ENCODE measurements at regions not wholly inside any gene's neighbourhood (a gene's known extent, or its start where the extent isn't known, plus 50 kb on each side); places are given as distances from the start of the nearest gene placed in this dataset.
"Not testable (repeated sequence)": the region's sequence is repeated elsewhere in the genome, so short reads cannot be mapped to it uniquely, and the experiment has no call there.

DNA sequence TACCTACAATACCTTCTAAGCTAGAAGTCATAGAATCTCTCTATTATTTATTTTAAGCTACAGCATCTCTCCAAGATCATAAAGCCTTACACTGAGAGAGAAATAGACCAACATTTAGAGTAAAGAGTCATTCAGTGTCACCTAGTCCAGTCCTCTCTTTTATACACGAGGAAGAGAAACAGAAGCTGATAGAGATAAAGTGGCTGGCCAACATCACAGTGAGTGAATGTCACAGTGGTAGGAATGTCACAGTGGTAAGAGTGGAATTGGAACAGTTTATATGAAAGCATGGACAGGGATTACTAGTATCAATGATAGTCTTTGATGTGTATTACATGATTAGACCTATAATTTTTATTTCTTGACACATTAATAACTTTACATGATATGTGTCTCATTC, 307.8 kb upstream of the NBPF12 start:
- not testable (repeated sequence) for DNase-seq

DNA sequence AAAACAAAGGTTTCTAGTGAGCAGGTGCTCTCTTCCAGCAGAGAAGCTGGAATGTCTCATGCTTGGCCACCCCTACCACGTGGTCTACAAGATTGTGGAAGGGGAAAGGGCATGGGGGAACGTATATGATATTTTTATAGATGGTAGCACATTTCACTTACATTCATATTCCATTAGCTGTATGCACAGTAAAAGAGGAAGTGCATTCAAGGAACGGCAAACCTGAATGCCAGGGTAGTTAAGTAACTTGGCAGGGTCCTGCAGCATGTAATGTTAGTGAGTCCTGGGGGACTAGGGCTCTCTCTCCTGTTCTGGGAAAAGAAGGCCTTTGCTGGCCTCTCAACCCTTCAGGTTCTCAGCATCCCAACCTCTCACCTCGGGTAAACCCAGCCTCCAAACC, 319.5 kb upstream of the NBPF12 start:
- not testable (repeated sequence) for DNase-seq

DNA sequence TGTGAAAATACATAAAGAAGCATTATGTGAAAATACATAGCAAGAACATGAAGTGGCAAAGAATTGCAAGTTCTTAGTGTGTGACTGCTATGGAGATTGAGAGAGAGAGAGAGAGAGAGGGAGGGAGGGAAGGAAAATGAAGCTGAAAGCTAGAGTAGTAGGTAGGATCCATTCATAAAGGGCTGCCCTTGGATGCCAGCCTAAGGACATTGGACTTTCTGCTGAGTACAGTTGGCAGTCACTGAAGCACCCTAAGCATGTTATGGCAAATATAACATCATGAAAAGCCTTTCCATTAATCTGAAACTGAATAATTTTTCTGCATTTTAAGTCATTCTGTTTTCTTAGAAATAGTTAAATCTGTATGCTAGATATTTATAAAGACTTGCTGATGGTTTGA, 333.4 kb upstream of the NBPF12 start:
- DNase-seq, result not testable (repeated sequence)

DNA sequence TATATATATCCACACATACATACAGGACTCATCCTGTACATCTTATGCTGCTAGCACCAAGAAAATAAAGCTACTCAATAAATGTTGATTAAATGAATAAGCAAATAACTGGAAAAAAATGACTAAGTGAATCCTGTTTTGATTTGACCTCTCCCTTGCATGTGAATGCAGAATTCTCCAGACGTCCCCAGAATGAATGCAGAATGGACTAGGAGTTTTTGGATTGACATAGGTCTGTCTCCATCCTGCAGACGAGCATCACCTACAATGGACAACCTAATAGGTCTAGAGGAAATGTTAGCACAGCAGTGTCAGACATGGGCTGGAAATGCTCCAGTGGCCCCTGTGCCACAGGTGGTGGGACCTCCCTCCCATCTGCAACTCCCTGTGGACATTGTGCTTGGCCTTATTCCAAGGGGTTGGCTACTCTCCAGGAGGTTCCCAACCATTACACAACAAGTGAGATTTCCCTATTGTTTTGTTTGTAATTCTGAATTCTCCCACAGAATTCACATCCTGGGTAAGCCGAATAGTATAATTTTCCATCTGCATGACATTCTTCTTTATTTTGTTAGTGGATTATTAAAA, 337.3 kb upstream of the NBPF12 start:
- not testable (repeated sequence) for DNase-seq

DNA sequence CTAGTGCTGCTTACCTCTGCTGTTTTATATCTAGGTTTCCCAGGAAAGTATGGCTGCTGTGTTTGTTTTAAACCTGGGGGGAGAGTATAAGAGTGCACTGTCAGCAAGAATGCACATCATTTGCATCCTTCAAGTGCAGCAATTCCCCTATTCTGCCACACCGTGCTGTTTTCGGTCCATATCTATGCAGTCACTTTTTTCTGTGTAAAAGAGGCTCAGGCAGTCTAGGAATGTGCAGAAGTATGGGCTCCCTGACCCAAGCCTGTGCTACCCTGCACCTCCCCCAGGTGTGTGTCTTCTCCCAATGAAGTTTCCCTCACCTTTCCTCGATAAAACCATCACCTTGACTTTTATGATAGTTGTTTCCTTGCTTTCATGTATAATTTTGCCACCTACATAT, 338.2 kb upstream of the NBPF12 start:
- DNase-seq, result not testable (repeated sequence)

DNA sequence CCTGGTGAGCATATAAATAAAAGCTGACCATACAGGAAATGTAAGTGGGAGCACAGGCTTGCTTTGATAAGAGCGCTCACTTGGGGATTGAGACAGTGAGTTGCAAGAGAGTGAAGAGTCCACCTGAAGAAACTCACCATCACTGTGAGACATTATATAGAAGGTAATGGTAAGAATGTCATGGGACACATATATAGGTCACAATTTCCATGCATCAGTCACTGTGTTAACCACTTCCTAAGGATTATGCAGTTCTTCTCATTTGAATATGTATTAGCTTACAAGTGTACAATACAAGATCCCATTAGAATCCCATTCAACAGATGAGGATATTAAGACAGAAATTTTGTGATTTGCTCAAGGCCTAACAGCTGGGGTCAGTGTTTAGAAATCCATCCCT, 352.4 kb upstream of the NOTCH2NLA start:
- not testable (repeated sequence) for DNase-seq

DNA sequence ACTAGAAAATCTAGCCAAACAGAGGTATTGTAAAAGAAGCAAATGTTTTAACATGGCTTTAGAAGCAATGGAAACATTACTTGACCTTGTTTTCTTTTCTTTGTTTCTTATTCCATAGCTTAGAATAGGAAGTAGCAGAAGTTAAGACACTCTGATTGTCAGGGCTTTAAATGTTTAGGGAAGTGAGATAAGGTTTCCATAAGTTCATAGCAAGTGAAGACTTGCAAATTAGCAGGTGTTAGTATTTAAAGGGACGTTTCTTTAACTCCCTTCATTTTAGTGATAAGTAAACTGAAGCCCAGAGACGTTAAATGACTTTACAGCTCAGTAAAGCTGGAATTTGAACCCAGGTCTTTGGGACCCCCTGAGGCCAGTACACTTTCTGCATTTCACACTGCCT, 338.7 kb upstream of the NOTCH2NLA start:
- DNase-seq, result not testable (repeated sequence)

DNA sequence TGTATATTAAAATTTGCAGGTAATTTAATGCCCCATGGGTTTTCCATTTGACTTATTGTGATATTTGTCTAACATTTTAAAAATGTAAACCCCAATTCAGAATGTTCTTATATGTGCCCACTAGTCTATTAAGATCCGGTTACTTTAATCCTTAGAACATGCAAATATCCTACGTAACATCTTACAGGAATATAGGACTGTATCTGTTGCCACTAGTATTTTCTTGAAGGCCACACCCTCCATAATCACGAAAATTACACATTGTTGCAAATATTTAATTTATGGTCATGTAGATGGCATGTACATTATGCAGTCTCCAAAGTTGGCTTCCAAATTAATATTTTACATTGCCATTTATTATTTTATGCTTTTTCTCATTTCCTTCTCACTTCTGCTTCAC, 329.2 kb upstream of the NOTCH2NLA start:
- DNase-seq, result not testable (repeated sequence)

DNA sequence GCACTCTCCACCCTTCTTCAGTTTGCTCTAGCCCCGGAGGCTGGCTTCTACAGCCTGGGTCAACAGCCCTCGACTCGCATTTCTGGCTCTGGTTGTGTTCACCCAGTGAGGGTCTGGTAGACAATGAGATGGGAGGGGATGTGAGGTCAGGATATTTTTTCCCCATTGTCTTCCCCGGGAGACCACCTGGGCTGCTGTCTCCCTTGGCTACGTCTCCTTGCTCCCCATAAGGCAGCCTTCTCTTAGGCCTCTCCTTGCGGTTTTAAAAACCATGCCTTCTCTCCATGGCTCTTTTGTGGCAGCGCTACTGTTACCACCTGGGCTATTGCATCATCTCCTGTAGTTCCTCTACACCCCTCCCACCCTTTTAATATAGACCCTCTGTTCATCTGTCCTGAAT, 327.6 kb upstream of the NOTCH2NLA start:
- DNase-seq, result not testable (repeated sequence)

DNA sequence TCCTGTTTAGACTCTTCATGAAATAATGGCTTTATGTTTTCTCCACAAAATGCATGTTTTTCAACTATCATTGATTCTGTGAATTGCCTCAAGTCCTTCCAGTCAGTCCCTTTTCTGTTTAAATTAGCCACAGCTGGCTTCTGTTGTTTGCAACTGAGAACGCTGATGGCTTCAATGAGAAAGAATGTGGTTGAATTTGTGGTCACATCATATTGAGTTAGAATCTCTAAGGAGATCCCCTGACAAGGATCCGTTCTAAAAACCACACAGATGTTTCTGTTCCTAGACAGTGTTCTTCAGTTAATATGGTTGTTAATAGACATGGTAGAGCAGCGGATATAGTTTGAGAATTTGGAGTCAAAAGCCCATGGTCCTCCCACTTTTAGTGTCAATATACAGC, 323.6 kb upstream of the NOTCH2NLA start:
- not testable (repeated sequence) for DNase-seq

DNA sequence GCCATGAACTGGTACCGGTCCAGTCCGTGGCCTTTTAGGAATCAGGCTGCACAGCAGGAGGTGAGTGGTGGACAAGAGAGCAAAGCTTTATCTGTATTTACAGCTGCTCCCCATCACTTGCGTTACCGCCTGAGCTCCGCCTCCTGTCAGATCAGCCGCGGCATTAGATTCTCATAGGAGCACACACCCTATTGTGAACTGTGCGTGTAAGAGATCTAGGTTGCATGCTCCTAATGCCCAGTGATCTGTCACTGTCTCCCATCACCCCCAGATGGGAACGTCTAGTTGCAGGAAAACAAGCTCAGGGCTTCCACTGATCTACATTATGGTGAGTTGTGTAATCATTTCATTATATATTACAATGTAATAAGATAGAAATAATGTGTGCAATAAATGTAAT, 319.9 kb upstream of the NOTCH2NLA start:
- not testable (repeated sequence) for DNase-seq

DNA sequence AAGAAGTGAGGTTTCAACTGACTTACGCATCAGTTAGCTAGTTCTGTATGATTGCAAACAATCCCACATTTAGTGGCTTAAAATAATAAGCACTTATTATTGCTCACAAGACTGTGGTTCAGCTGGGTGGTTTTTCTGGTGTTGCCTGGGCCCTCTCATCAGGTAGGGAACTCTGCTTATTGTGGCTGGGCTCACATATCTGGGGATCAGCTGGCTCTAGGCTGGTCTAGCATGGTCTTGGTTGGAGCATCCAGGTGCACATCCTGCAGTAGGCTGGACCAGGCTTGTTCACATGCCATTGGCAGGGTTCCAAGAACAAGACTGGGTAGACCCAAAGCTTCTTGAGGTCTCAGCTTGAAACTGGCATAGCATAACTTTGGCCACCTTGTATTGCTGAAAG, 317.4 kb upstream of the NOTCH2NLA start:
- DNase-seq, result not testable (repeated sequence)

DNA sequence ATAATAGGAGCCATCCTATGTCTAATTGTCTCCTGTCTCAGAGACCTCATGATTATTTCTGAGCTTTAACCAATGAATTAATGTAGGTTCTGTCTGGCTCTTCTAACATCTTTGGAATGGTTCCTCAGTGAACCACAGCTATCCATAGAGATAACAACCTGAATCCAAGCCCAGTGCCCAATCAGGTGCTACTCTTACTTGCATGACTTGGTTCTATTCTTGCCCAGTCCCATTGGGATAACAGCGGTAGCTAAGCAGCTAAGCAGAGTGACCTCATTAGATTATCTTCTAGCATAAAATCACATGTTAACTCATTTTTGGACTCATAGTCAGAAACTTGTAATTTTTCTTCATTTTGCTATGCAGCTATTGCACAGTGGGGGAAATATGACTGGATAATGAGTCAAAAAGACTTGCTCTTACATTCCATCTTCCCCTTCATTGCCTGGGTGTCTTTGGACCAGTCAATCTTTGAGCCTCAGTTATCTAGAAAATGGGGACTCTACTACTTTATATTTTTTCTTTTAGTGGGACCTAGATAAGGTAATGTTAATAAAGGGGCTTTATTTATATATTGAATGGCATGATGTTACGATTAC, 309.1 kb upstream of the NOTCH2NLA start:
- DNase-seq, result peak; percentile 1

DNA sequence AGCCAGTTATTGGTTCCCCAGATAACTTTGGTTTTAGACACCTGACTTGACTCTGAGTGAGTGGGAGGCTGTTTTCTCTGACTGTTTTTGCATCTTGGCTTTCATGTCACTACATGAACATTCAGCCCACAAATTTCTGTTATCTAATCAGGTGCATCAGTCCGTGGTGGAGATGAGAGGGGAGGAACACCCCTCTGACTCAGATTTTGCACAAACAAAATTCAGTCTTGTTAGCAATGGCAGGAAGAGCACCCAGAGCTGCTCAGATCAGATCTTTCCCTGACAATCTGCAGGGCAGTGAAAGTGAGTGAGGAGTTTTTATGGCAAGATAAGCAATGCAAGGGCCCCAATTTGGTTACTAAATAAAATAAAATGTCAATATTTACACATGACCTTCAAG, 307.2 kb upstream of the NOTCH2NLA start:
- DNase-seq, result not testable (repeated sequence)

DNA sequence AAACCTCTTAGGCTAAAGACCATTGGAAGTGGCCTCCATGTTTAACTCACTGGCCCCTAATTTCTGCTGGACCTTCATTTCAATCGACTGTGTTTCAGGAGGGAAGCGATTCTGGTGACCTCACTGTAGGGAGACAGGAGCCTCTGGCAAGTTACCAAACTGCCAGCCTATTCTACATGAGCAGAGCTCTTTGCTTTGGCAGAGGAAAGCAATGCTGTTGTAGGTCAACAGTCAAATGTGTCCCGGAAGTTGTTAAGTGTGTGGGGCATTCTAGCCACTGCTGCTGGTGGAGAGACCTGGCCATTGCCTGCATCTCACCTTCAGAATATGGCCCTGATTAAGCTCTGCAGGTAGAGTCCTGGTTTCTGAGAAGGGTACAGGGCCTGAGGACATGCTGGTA, 306.8 kb upstream of the NOTCH2NLA start:
- DNase-seq, result not testable (repeated sequence)

DNA sequence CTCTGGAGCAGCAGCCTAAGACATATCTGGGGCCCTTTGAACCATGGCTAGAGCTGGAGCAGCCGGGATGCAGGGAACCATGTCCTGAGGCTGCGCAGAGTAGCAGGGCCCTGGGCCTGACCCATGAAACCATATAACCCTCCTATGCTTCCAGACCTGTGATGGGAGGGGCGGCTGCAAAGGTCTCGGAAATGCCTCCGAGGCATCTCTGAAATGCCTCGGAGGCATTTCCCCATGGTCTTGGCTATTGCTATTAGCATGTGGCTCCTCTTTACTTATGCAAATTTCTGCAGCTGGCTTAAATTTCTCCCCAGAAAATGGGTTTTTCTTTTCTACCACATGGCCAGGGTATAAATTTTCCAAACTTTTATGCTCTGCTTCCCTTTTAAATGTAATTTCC, 302.1 kb upstream of the NOTCH2NLA start:
- DNase-seq, result not testable (repeated sequence)

DNA sequence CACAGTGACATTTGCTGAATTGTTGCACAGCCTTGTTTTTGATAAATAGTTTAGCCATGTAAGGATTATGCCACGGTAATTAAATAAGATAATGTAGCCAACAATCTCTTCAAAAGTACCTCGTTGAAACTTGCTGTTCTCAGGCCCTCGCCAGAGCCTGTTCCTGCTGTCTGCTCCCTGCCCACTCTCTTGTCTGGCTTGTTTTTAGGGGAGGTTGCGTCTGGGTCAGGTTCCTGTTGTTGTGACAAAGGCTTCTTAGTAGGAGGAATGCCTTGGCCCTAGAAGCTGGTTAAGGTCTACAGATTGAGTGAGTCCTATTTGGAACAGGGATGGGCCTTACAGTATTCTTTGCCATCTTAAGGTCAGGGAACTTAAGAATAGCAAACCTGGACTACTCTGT, 294.0 kb upstream of the NOTCH2NLA start:
- DNase-seq, result not testable (repeated sequence)

DNA sequence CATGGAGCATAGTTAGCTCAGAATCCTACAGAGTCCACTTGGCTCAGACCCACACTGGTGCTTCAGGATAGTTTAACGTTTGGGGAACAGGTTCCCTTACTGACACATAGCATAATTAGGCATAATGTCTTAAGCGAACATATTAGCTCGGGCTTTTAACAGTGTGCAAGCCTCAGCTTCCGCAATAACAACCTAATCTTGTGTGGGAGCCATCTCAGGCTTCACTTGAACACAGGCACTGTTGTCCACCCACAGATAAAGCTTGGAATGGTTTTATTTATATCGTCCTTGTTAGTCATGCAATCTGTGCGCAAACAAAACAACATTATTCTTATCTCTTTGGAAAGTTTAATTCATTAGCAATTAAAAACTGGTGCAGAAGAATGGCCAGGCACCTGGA, 293.5 kb upstream of the NOTCH2NLA start:
- not testable (repeated sequence) for DNase-seq

DNA sequence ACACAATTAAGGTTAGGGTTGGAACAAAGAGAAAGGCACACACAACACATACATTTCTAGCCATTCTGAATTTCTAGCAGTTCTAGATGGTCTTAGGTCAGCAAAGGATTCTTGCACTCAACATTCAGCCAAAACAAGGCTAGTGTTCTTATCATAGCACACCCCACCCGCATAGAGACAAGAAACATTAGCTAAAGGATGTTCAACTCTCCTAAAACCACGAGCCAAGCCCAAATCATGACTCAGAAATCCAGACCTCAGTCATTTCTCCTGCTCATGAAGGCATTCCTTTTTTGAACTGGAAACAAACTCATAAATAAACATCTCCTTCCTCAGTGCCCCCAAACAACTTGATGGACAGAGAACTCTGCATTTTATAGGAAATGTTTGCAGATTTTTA, 293.0 kb upstream of the NOTCH2NLA start:
- DNase-seq, result not testable (repeated sequence)

DNA sequence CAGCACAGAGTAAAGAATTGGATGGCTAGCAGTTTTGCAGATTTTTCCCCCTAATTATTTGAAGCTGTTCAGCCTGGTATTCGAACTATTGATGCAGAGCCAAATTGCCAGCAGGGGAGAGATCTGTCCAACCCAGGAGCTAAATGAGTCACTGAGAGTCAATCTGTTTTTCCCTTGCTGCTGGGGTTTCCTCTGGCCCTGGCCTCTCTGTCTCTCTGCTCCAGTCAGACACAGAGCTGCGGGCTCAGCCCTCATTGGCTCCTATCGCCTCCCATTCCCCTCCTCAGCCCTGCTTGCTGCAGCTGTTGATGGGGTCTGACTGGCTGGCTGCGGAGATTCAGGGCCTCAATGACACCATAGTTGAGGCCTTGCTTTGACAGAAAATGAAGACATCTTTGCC, 284.9 kb upstream of the NOTCH2NLA start:
- not testable (repeated sequence) for DNase-seq

DNA sequence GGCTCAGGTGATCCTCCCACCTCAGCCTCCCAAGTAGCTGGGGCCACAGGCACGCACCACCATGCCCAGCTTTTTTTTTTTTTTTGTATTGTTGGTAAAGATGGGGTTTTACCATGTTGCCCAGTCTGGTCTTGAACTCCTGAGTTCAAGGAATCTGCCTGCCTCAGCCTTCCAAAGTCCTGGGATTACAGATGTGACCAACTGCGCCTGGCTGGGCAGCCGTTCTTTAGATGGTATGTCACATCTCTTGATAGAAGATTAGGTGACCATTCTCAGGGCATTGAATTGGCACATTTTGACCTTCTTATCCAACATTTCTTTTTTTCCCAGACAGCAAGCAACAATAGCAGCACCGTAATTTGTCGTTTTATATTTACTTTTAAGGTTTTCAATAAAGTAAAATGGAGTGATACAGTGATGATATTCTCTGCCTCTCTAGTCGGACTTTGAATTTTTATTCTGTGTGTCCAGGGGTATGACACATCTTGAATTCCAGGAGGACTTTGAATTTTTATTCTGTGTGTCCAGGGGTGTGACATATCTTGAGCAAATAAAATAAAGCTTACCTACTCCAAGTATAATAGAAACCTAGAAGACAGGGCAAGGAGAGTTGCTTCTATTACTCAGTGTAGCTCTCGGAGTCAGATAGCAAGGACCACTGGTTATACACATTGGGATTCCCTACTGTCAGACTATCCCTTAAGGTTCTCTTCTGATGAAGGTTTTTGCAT, 282.4 kb upstream of the NOTCH2NLA start:
- DNase-seq, result not testable (repeated sequence)

DNA sequence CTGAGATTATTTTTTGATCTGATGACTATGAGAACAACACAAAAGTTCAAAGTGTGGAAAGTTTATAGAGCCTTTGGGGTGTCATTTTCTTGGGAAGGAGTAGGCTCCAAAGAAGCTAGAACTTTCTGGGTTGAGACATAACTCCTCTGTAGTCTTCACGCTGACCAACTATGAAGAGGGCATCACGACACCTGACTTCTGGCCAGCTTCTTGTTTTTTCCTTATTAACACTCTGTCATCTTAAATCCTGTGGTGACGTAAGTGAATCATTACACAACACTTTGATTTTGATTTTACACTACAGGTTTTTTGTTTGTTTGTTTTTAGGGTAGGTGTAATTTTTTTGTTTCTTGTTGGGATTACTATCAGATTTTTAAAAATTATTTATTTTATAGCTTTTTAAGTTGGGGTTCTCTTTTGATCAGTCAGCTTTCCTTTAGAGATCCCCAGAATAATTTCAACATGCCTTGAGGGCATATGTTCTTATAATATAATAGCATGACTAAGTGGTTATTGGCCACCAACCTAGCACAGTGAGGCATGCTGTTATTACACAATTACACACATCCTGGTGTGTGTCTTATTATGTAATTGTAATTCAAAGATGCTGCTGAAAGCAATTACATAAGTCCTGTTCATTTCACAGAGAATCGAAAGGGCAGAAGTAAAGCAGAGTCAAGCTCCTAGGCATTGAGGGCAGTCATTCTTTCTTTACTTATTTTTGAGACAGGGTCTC, 281.6 kb upstream of the NOTCH2NLA start:
- DNase-seq, result not testable (repeated sequence)

DNA sequence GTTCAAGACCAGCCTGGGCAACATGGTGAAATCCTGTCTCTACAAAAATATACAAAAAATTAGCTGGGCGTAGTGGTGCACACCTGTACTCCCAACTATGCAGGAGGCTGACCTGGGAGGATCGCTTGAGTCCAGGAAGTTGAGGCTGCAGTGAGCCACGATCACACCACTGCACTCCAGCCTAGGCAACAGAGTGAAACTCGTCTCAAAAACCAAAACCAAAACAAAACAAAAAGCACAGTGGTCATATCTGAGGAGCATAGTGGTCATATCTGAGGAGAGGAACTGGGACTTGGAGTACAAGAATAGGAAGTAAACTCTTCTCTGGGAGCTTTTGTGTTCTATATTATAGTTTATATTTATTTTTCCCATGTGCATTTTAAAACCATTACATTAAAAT, 275.3 kb upstream of the NOTCH2NLA start:
- DNase-seq, result not testable (repeated sequence)
